Liver (tissue), 8 donors: ENCODE measurements at regions not wholly inside any gene's neighbourhood (a gene's known extent, or its start where the extent isn't known, plus 50 kb on each side); places are given as distances from the start of the nearest gene placed in this dataset.

Experiments used
- DNase-seq: peaks from one replicate; pipeline ENCODE4 v3.0.0-alpha.2; 2017; ENCODE audit warnings: low spot score
- H3K27ac ChIP-seq, 2 donors: one replicate each; pipeline ENCODE4 v1.7.0; 2013; ENCODE audit warnings: inconsistent platforms in 2 of 2, low read length in 2 of 2, control low read depth in 1 of 2, low read depth in 1 of 2, mild to moderate bottlenecking in 1 of 2
- H3K27me3 ChIP-seq, 4 donors: one replicate each; pipeline versions ENCODE4 v1.6.1 to v1.7.0; 2013; ENCODE audit warnings: low read length in 3 of 4, inconsistent platforms in 1 of 4, mild to moderate bottlenecking in 1 of 4, moderate library complexity in 1 of 4; ENCODE audit not compliant: control insufficient read depth in 4 of 4, insufficient read depth in 4 of 4
- H3K36me3 ChIP-seq, 4 donors: one replicate each; pipeline versions ENCODE4 v1.6.1 to v1.7.0; 2013; ENCODE audit warnings: low read length in 3 of 4, mild to moderate bottlenecking in 3 of 4, low read depth in 1 of 4, moderate library complexity in 1 of 4; ENCODE audit not compliant: control insufficient read depth in 4 of 4, insufficient read depth in 3 of 4
- H3K4me1 ChIP-seq, 4 donors: one replicate each; pipeline versions ENCODE4 v1.6.1 to v1.7.0; 2013; ENCODE audit warnings: low read length in 3 of 4, mild to moderate bottlenecking in 3 of 4, moderate library complexity in 1 of 4; ENCODE audit not compliant: control insufficient read depth in 4 of 4, insufficient read depth in 4 of 4
- H3K4me3 ChIP-seq, 3 donors: one replicate each; pipeline versions ENCODE4 v1.6.1 to v1.7.0; 2013; ENCODE audit warnings: low read length in 3 of 3, control low read depth in 1 of 3, low read depth in 1 of 3, mild to moderate bottlenecking in 1 of 3
- H3K9ac ChIP-seq, 2 donors: one replicate each; pipeline ENCODE4 v1.7.0; 2013; ENCODE audit warnings: low read length in 2 of 2, mild to moderate bottlenecking in 2 of 2, moderate library complexity in 2 of 2, control low read depth in 1 of 2, low read depth in 1 of 2
- H3K9me3 ChIP-seq, 4 donors: one replicate each; pipeline versions ENCODE4 v1.6.1 to v1.7.0; 2013; ENCODE audit warnings: low read length in 3 of 4; ENCODE audit not compliant: control insufficient read depth in 4 of 4
- EGR1 ChIP-seq, 2 donors: IDR thresholded peaks; 2 replicates each; pipeline ENCODE4 v1.6.1; 2016 to 2018; ENCODE audit warnings: antibody characterized with exemption in 2 of 2, low read depth in 2 of 2
- FOXA1 ChIP-seq: IDR thresholded peaks from 2 replicates; pipeline ENCODE4 v1.6.1; 2016; ENCODE audit warnings: antibody characterized with exemption
- FOXA2 ChIP-seq: IDR thresholded peaks from 2 replicates; pipeline ENCODE4 v1.6.1; 2016; ENCODE audit warnings: antibody characterized with exemption
- GABPA ChIP-seq, 2 donors: IDR thresholded peaks in 1 of 2; conservative IDR thresholded peaks in 1 of 2; 2 replicates each; pipeline ENCODE4 v1.6.1; 2016; ENCODE audit warnings: antibody characterized with exemption in 2 of 2, mild to moderate bottlenecking in 1 of 2, moderate library complexity in 1 of 2
- HNF4A ChIP-seq, 2 donors: conservative IDR thresholded peaks; 2 replicates each; pipeline ENCODE4 v1.6.1; 2016; ENCODE audit warnings: antibody characterized with exemption in 2 of 2, mild to moderate bottlenecking in 2 of 2
- HNF4G ChIP-seq: IDR thresholded peaks from 2 replicates; pipeline ENCODE4 v1.6.1; 2016; ENCODE audit warnings: antibody characterized with exemption
- JUND ChIP-seq, 2 donors: IDR thresholded peaks; 2 replicates each; pipeline ENCODE4 v1.6.1; 2016; ENCODE audit warnings: antibody characterized with exemption in 2 of 2
- NR2F2 ChIP-seq: IDR thresholded peaks from 2 replicates; pipeline ENCODE4 v1.6.1; 2016; ENCODE audit warnings: antibody characterized with exemption
- RAD21 ChIP-seq, 2 donors: IDR thresholded peaks; 2 replicates each; pipeline ENCODE4 v1.6.1; 2016; ENCODE audit warnings: antibody characterized with exemption in 2 of 2, mild to moderate bottlenecking in 2 of 2
- RXRA ChIP-seq, 2 donors: IDR thresholded peaks; 2 replicates each; pipeline ENCODE4 v1.6.1; 2017 to 2018; ENCODE audit warnings: antibody characterized with exemption in 2 of 2, mild to moderate bottlenecking in 1 of 2
- SP1 ChIP-seq: IDR thresholded peaks from 2 replicates; pipeline ENCODE4 v1.6.1; 2018; ENCODE audit warnings: antibody characterized with exemption, mild to moderate bottlenecking
- TAF1 ChIP-seq: conservative IDR thresholded peaks from 2 replicates; pipeline ENCODE4 v1.6.1; 2016; ENCODE audit warnings: antibody characterized with exemption, mild to moderate bottlenecking
- YY1 ChIP-seq: IDR thresholded peaks from 2 replicates; pipeline ENCODE4 v1.6.1; 2016; ENCODE audit warnings: antibody characterized with exemption, mild to moderate bottlenecking
- WGBS: extraction: QIAGEN DNeasy Blood & Tissue Kit; methylation state at CpG from one replicate; pipeline ENCODE4 v1.1.7; 2013; 5-methylcytosine and 5-hydroxymethylcytosine counted together
- TF ChIP-seq, protein P1 (sequence below): IDR thresholded peaks from 2 replicates; pipeline ENCODE4 v1.6.1; 2016; ENCODE audit warnings: antibody characterized with exemption
- TF ChIP-seq, protein P2 (sequence below): IDR thresholded peaks from 2 replicates; pipeline ENCODE4 v1.6.1; 2016; ENCODE audit warnings: antibody characterized with exemption
- TF ChIP-seq, protein P3 (sequence below): IDR thresholded peaks from 2 replicates; pipeline ENCODE4 v1.6.1; 2016; ENCODE audit warnings: antibody characterized with exemption, mild to moderate bottlenecking
- TF ChIP-seq, protein P4 (sequence below): fragments of 150-350 bp; IDR thresholded peaks from 2 replicates; pipeline ENCODE4 v1.5.1; 2017; ENCODE audit warnings: improper control_type of control experiment, low read depth, low read length; ENCODE audit not compliant: missing input control
- TF ChIP-seq, protein P5 (sequence below): IDR thresholded peaks from 2 replicates; pipeline ENCODE4 v1.6.1; 2016; ENCODE audit warnings: antibody characterized with exemption
- donor health status: healthy.
- donor health status: healthy.
- donor health status: healthy.
- donor health status: healthy.
- donor health status: healthy.

DNA sequence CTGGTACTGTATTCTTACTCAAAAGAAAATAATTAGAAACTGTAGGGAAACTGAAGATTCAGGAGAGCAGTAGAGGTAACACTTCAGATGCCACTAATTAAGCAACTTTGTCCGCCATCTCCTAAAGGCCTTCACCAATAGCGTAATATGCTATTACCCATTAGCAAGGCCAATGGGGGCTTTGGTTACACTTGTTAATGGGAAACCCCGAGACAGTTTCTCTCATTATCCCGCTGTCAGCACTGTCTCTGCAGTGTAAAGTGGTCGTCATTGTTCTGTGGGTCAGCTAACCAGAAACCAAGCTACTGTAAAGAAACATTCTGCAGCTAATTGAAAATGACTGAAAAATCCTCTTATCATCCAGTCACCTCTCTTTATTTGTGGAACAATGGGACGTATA, 468.0 kb upstream of the POU3F2 start:
- DNase-seq: no peak
- 66% methylated on average over 6 of the region's 6 CpGs for WGBS
- Histone ChIP-seq H3K27me3 (no peaks in the 10 kb centered on the region), H3K9ac (no peak overlapping the region), H3K36me3 (no peaks in the 10 kb centered on the region), H3K27ac (no peak overlapping the region), H3K4me3 (no peak overlapping the region), H3K9me3 (no peaks in the 10 kb centered on the region), H3K4me1 (no peaks in the 10 kb centered on the region)
- TF ChIP-seq, protein P1, sequence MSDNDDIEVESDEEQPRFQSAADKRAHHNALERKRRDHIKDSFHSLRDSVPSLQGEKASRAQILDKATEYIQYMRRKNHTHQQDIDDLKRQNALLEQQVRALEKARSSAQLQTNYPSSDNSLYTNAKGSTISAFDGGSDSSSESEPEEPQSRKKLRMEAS: no peak
- TF ChIP-seq EGR1 (IDR thresholded peaks at IDR 0.05; ENCODE audit: low read depth in 2 of 2) (no peak), RAD21 (IDR thresholded peaks at IDR 0.05) (no peak), HNF4A (conservative IDR thresholded peaks at IDR 0.05) (no peak), GABPA (IDR thresholded peaks at IDR 0.05 in 1 of 2, conservative IDR thresholded peaks at IDR 0.05 in 1 of 2) (no peak), RXRA (IDR thresholded peaks at IDR 0.05) (no peak), YY1 (no peak), TAF1 (no peak), JUND (IDR thresholded peaks at IDR 0.05) (no peak), SP1 (no peak), FOXA1 (no peak), FOXA2 (no peak), NR2F2 (no peak), HNF4G (no peak)
- TF ChIP-seq, protein P2, sequence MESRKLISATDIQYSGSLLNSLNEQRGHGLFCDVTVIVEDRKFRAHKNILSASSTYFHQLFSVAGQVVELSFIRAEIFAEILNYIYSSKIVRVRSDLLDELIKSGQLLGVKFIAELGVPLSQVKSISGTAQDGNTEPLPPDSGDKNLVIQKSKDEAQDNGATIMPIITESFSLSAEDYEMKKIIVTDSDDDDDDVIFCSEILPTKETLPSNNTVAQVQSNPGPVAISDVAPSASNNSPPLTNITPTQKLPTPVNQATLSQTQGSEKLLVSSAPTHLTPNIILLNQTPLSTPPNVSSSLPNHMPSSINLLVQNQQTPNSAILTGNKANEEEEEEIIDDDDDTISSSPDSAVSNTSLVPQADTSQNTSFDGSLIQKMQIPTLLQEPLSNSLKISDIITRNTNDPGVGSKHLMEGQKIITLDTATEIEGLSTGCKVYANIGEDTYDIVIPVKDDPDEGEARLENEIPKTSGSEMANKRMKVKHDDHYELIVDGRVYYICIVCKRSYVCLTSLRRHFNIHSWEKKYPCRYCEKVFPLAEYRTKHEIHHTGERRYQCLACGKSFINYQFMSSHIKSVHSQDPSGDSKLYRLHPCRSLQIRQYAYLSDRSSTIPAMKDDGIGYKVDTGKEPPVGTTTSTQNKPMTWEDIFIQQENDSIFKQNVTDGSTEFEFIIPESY: no peak
- TF ChIP-seq, protein P3, sequence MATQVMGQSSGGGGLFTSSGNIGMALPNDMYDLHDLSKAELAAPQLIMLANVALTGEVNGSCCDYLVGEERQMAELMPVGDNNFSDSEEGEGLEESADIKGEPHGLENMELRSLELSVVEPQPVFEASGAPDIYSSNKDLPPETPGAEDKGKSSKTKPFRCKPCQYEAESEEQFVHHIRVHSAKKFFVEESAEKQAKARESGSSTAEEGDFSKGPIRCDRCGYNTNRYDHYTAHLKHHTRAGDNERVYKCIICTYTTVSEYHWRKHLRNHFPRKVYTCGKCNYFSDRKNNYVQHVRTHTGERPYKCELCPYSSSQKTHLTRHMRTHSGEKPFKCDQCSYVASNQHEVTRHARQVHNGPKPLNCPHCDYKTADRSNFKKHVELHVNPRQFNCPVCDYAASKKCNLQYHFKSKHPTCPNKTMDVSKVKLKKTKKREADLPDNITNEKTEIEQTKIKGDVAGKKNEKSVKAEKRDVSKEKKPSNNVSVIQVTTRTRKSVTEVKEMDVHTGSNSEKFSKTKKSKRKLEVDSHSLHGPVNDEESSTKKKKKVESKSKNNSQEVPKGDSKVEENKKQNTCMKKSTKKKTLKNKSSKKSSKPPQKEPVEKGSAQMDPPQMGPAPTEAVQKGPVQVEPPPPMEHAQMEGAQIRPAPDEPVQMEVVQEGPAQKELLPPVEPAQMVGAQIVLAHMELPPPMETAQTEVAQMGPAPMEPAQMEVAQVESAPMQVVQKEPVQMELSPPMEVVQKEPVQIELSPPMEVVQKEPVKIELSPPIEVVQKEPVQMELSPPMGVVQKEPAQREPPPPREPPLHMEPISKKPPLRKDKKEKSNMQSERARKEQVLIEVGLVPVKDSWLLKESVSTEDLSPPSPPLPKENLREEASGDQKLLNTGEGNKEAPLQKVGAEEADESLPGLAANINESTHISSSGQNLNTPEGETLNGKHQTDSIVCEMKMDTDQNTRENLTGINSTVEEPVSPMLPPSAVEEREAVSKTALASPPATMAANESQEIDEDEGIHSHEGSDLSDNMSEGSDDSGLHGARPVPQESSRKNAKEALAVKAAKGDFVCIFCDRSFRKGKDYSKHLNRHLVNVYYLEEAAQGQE: no peak
- TF ChIP-seq, protein P4, sequence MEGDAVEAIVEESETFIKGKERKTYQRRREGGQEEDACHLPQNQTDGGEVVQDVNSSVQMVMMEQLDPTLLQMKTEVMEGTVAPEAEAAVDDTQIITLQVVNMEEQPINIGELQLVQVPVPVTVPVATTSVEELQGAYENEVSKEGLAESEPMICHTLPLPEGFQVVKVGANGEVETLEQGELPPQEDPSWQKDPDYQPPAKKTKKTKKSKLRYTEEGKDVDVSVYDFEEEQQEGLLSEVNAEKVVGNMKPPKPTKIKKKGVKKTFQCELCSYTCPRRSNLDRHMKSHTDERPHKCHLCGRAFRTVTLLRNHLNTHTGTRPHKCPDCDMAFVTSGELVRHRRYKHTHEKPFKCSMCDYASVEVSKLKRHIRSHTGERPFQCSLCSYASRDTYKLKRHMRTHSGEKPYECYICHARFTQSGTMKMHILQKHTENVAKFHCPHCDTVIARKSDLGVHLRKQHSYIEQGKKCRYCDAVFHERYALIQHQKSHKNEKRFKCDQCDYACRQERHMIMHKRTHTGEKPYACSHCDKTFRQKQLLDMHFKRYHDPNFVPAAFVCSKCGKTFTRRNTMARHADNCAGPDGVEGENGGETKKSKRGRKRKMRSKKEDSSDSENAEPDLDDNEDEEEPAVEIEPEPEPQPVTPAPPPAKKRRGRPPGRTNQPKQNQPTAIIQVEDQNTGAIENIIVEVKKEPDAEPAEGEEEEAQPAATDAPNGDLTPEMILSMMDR: no peak
- TF ChIP-seq, protein P5, sequence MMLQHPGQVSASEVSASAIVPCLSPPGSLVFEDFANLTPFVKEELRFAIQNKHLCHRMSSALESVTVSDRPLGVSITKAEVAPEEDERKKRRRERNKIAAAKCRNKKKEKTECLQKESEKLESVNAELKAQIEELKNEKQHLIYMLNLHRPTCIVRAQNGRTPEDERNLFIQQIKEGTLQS: no peak
